HG03159 (cell line): ENCODE measurements at regions not wholly inside any gene's neighbourhood (a gene's known extent, or its start where the extent isn't known, plus 50 kb on each side); places are given as distances from the start of the nearest gene placed in this dataset.

Source experiments
- ATAC-seq: cut with Tn5 transposase; IDR thresholded peaks from one replicate; pipeline ENCODE4 v1.9.1; 2021; ENCODE audit warnings: mild to moderate bottlenecking, moderate library complexity; ENCODE audit not compliant: unreplicated experiment

- no peak for ATAC-seq
These were observed 90.2 kb upstream of the RESF1 start for GRCh38 chr12:31868965-31869364.

GRCh38 chr12:31867292-31867691, 91.9 kb upstream of the RESF1 start:
- ATAC-seq = no peak

GRCh38 chr12:31866523-31866922, 92.7 kb upstream of the RESF1 start:
- ATAC-seq = no peak

GRCh38 chr12:31865023-31865422, 94.2 kb upstream of the RESF1 start:
- no peak for ATAC-seq

- no peak for ATAC-seq
These were observed 97.9 kb upstream of the RESF1 start for GRCh38 chr12:31861360-31861759.

- no peak for ATAC-seq
These were observed 98.8 kb upstream of the RESF1 start for GRCh38 chr12:31860401-31860800.

- ATAC-seq = no peak
These were observed 99.8 kb upstream of the RESF1 start for GRCh38 chr12:31859232-31859977.

GRCh38 chr12:31855427-31855826, 103.8 kb upstream of the RESF1 start:
- no peak for ATAC-seq

GRCh38 chr12:31853977-31854376, 105.2 kb upstream of the RESF1 start:
- no peak for ATAC-seq

- no peak for ATAC-seq
These were observed 105.7 kb upstream of the RESF1 start for GRCh38 chr12:31853520-31853919.

GRCh38 chr12:31850268-31850667, 108.9 kb upstream of the RESF1 start:
- ATAC-seq = no peak

- no peak for ATAC-seq
These were observed 110.0 kb upstream of the RESF1 start for GRCh38 chr12:31849090-31849687.

- ATAC-seq = no peak
These were observed 112.8 kb upstream of the RESF1 start for GRCh38 chr12:31846405-31846804.

GRCh38 chr12:31845613-31846322, 113.4 kb upstream of the RESF1 start:
- ATAC-seq = no peak

GRCh38 chr12:31843398-31844095, 114.7 kb upstream of the AMN1 start:
- ATAC-seq = no peak

- no peak for ATAC-seq
These were observed 109.1 kb upstream of the AMN1 start for GRCh38 chr12:31837913-31838312.

GRCh38 chr12:31835276-31835882, 106.6 kb upstream of the AMN1 start:
- ATAC-seq = no peak

- no peak for ATAC-seq
These were observed 105.3 kb upstream of the AMN1 start for GRCh38 chr12:31834150-31834549.

GRCh38 chr12:31832740-31833729, 104.2 kb upstream of the AMN1 start:
- no peak for ATAC-seq

GRCh38 chr12:31828071-31828470, 99.2 kb upstream of the AMN1 start:
- ATAC-seq = no peak
